NCI-H748 (cell line): ENCODE measurements at regions not wholly inside any gene's neighbourhood (a gene's known extent, or its start where the extent isn't known, plus 50 kb on each side); places are given as distances from the start of the nearest gene placed in this dataset.
A peak's percentile ranks its signal among the peaks of the same experiment; 100 is the strongest.
"Not testable (repeated sequence)": the region's sequence is repeated elsewhere in the genome, so short reads cannot be mapped to it uniquely, and the experiment has no call there.

Source experiments
- DNase-seq: peaks from one replicate; lab custom pipeline; 2025; ENCODE audit not compliant: unreplicated experiment; lab: John Stamatoyannopoulos, UW

- no peak for DNase-seq
Observed at GRCh38 chr6:60991427-60992028, 1294.5 kb downstream of the KHDRBS2 start.

GRCh38 chr6:60952500-60952899, 1333.5 kb downstream of the KHDRBS2 start:
- no peak for DNase-seq

GRCh38 chr6:60950221-60950923, 1335.7 kb downstream of the KHDRBS2 start:
- DNase-seq: not testable (repeated sequence)

GRCh38 chr6:60947416-60947815, 1338.6 kb downstream of the KHDRBS2 start:
- DNase-seq: not testable (repeated sequence)

GRCh38 chr6:60944803-60945202, 1341.2 kb downstream of the KHDRBS2 start:
- not testable (repeated sequence) for DNase-seq

GRCh38 chr6:60935970-60936369, 1350.1 kb downstream of the KHDRBS2 start:
- not testable (repeated sequence) for DNase-seq

- not testable (repeated sequence) for DNase-seq
Observed at GRCh38 chr6:60919652-60920051, 1366.4 kb downstream of the KHDRBS2 start.

GRCh38 chr6:60903860-60904259, 1382.2 kb downstream of the KHDRBS2 start:
- DNase-seq: not testable (repeated sequence)

- not testable (repeated sequence) for DNase-seq
Observed at GRCh38 chr6:60893374-60893773, 1392.7 kb downstream of the KHDRBS2 start.

- DNase-seq: no peak
Observed at GRCh38 chr6:60891606-60892005, 1394.4 kb downstream of the KHDRBS2 start.

- DNase-seq: not testable (repeated sequence)
Observed at GRCh38 chr6:60877396-60877795, 1408.6 kb downstream of the KHDRBS2 start.

- not testable (repeated sequence) for DNase-seq
Observed at GRCh38 chr6:60870779-60871178, 1415.2 kb downstream of the KHDRBS2 start.

GRCh38 chr6:60867548-60867947, 1418.5 kb downstream of the KHDRBS2 start:
- no peak for DNase-seq

GRCh38 chr6:60843175-60843982, 1442.6 kb downstream of the KHDRBS2 start:
- peak; percentile 6 for DNase-seq

- not testable (repeated sequence) for DNase-seq
Observed at GRCh38 chr6:60830726-60831125, 1455.3 kb downstream of the KHDRBS2 start.

GRCh38 chr6:60822597-60822996, 1463.4 kb downstream of the KHDRBS2 start:
- not testable (repeated sequence) for DNase-seq

- not testable (repeated sequence) for DNase-seq
Observed at GRCh38 chr6:60818072-60818471, 1468.0 kb downstream of the KHDRBS2 start.

GRCh38 chr6:60814784-60815183, 1471.2 kb downstream of the KHDRBS2 start:
- not testable (repeated sequence) for DNase-seq

- not testable (repeated sequence) for DNase-seq
Observed at GRCh38 chr6:60813897-60814596, 1472.0 kb downstream of the KHDRBS2 start.

GRCh38 chr6:60810216-60810615, 1475.8 kb downstream of the KHDRBS2 start:
- DNase-seq: not testable (repeated sequence)

GRCh38 chr6:60799146-60799545, 1486.9 kb downstream of the KHDRBS2 start:
- peak; percentile 31 for DNase-seq
